NT2/D1 (cell line): ENCODE measurements at regions not wholly inside any gene's neighbourhood (a gene's known extent, or its start where the extent isn't known, plus 50 kb on each side); places are given as distances from the start of the nearest gene placed in this dataset.

Source experiments
- DNase-seq: peaks from one replicate; pipeline ENCODE4 v3.0.0-alpha.2; 2011; ENCODE audit warnings: low read depth, low spot score
- H3K27me3 ChIP-seq: 2 replicates; pipeline ENCODE4 v1.6.0; 2011; ENCODE audit warnings: mild to moderate bottlenecking; ENCODE audit not compliant: insufficient read length, insufficient read depth
- H3K36me3 ChIP-seq: 2 replicates; pipeline ENCODE4 v1.6.1; 2011; ENCODE audit warnings: mild to moderate bottlenecking, low read length, mixed read lengths; ENCODE audit not compliant: insufficient read depth, insufficient read length
- H3K4me1 ChIP-seq: 2 replicates; pipeline ENCODE4 v1.5.1; 2011; ENCODE audit not compliant: insufficient read depth, insufficient read length
- H3K4me3 ChIP-seq: 2 replicates; pipeline ENCODE4 v1.5.1; 2011; ENCODE audit warnings: low read depth; ENCODE audit not compliant: insufficient read length
- H3K9ac ChIP-seq: 2 replicates; pipeline ENCODE4 v1.6.0; 2011; ENCODE audit warnings: low read depth; ENCODE audit not compliant: insufficient read length
- H3K9me3 ChIP-seq: 2 replicates; pipeline ENCODE4 v1.5.1; 2011; ENCODE audit warnings: mild to moderate bottlenecking, low read length; ENCODE audit not compliant: insufficient read depth
- SUZ12 ChIP-seq: IDR thresholded peaks from 2 replicates; pipeline ENCODE4 v1.6.1; 2011; ENCODE audit not compliant: insufficient read length, insufficient read depth; ENCODE audit errors: extremely low read depth
- YY1 ChIP-seq: IDR thresholded peaks from 2 replicates; pipeline ENCODE4 v1.6.1; 2011; ENCODE audit not compliant: insufficient read length, insufficient read depth
- ZNF274 ChIP-seq: IDR thresholded peaks from 2 replicates; pipeline ENCODE4 v1.6.1; 2011; ENCODE audit warnings: mild to moderate bottlenecking, low read depth, low read length

DNA sequence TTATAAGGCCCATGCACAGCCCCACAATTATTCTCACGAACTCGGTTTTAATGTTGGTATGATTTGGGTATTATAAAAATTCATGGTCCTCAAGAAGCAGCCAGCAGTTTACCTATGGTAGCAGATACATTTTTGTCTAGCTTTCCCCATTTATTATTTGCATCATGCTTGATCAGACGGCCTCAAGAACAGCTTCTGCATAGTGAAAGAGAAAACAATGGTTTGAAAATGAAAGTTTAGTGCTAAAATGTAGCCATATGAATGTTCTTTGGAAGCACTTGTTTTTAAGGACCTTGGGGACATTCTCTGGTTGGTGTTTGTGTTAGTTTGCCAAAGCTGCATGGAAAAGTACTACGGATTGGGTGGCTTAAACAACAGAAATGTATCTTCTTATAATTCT, 72.4 kb upstream of the CPHXL start:
- no peak for TF ChIP-seq YY1
- H3K27me3 ChIP-seq = no peaks in the 10 kb centered on the region
- H3K4me3 ChIP-seq = no peak overlapping the region
- H3K4me1 ChIP-seq = no peaks in the 10 kb centered on the region
- no peak overlapping the region for H3K9ac ChIP-seq
- H3K9me3 ChIP-seq = no peaks in the 10 kb centered on the region
- no peak for DNase-seq
- H3K36me3 ChIP-seq = no peaks in the 10 kb centered on the region

DNA sequence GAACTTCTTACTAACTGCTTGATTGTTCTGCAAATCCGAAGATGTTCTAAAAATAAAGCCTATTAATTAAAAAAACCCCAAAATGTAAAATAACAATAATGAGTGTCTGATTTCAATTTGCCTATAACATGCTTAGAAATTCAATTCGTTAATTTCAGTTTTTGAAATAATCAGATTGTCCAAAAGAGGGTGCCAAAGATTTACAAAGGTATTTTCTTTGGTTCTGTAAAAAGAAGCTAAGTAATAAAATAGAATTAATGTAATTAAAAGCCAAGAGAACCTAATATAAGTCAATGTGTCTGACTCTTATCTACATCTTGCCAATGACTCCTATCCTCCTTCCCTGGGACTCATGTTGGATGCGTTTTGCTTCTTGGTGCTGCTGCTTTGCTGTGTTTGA, 75.0 kb upstream of the CPHXL start:
- TF ChIP-seq YY1 (no peak), ZNF274 (no peak), SUZ12 (no peak)
- H3K9ac ChIP-seq = no peak overlapping the region
- DNase-seq = no peak

DNA sequence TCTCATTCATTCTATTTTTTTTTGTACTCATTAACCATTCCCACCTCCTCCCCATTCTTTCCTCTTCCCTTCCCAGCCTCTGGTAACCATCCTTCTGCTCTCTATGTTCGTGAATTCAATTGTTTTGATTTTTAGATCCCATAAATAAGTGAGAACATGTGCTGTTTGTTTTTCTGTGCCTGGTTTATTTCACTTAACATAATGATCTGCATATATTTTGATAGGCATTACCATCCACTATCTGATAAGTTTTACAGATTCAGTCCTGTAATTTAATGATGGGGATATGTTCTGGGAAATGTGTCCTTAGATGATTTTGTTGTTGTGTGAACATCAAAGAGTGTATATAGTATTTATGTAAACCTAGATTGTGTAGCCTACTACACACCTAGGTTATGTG, 77.5 kb upstream of the CPHXL start:
- H3K4me3 ChIP-seq = no peak overlapping the region
- no peak overlapping the region for H3K9ac ChIP-seq
- H3K36me3 ChIP-seq = no peaks in the 10 kb centered on the region
- H3K9me3 ChIP-seq = no peaks in the 10 kb centered on the region
- no peak for DNase-seq
- TF ChIP-seq SUZ12 (no peak), ZNF274 (no peak)
- H3K4me1 ChIP-seq = no peaks in the 10 kb centered on the region
- no peaks in the 10 kb centered on the region for H3K27me3 ChIP-seq

More for the DNA sequence above, 75.0 kb upstream of the CPHXL start:
- no peaks in the 10 kb centered on the region for H3K4me1 ChIP-seq
- H3K4me3 ChIP-seq = no peak overlapping the region
- H3K9me3 ChIP-seq = no peaks in the 10 kb centered on the region
- H3K27me3 ChIP-seq = no peaks in the 10 kb centered on the region
- H3K36me3 ChIP-seq = no peaks in the 10 kb centered on the region

DNA sequence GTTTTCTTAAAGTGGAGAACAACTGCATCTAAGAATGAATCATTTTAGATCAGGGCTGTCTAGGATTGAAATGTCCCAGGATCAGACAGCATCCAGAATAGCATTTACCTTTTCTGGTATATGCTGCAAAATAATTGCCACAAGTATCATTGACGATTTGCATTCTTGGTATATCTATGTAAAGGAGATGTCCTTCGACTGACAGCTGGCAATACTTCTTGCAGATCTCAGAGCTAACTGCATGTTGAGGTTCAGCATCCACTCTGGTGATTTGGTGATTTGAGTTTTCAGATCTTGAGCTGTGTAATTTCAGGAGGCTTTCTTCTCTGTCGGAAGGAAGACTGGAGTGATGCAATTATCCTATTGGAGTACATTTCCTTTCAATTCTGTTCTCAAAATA, 78.1 kb upstream of the CPHXL start:
- Histone ChIP-seq H3K4me3 (no peak overlapping the region), H3K27me3 (no peaks in the 10 kb centered on the region), H3K9ac (no peak overlapping the region), H3K9me3 (no peaks in the 10 kb centered on the region), H3K36me3 (no peaks in the 10 kb centered on the region), H3K4me1 (no peaks in the 10 kb centered on the region)
- TF ChIP-seq SUZ12 (no peak), ZNF274 (no peak), YY1 (no peak)
- no peak for DNase-seq

DNA sequence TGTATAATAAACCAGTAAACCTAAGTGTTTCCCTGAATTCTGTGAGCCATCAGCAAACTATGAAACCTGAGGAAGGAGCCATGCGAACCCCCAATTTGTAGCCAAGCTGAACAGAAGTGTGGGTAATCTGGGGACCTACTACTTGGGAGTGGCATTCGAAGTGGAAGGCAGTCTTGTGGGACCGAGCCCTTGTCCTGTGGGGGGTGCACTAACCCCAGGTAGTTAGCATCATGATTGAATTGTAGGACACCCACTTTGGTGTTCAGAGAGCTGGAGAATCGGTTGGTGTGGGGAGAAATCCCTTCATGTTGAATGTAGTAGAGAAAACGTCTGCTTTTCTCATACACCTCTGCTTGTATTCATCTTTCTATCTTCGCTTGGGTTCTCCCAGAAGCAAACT, 79.7 kb upstream of the CPHXL start:
- Histone ChIP-seq H3K4me3 (no peak overlapping the region), H3K36me3 (no peaks in the 10 kb centered on the region), H3K4me1 (no peaks in the 10 kb centered on the region), H3K27me3 (no peaks in the 10 kb centered on the region), H3K9ac (no peak overlapping the region), H3K9me3 (no peaks in the 10 kb centered on the region)
- no peak for DNase-seq
- no peak for TF ChIP-seq SUZ12
- TF ChIP-seq YY1 = no peak
- no peak for TF ChIP-seq ZNF274

DNA sequence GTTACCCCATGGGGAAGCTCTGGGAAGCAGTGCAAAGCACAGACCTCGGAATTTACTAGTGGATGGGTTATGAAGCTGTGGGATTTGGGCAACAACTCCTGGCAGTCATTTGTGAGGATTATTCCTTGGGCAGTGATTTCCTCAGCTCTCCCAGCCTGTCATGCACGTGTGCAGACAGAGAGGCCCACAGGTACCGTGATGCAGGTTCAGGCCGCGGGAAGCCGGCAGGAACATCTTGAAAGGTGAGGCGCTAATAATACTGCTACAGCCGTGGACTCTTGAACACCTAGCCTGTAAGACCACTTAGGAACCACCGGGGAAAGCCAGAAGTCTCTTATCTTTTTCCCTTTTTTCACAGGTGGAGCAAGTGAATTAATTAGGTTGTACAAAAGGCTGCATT, 80.2 kb upstream of the CPHXL start:
- Histone ChIP-seq H3K4me3 (no peak overlapping the region), H3K9me3 (no peaks in the 10 kb centered on the region), H3K9ac (no peak overlapping the region), H3K27me3 (no peaks in the 10 kb centered on the region), H3K4me1 (no peaks in the 10 kb centered on the region), H3K36me3 (no peaks in the 10 kb centered on the region)
- DNase-seq = no peak
- TF ChIP-seq YY1 = no peak

DNA sequence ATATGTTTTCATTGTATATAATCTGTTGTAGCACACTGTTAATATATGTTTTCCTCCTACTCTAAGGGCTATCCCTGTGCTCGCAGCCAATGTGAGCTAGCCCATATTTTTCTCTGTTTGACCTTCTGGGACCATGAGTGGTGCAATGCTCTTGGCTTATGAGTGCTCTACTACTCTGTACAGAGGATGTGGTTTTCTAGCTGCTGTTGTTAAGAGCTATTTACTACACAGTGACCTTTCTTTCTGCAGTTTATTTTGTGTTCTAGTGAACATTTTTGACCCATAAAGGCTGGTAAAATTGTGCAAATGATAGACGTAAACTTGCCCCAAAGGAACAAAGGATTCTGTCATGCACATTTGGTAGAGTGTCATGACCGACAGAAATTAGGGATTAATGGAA, 84.1 kb upstream of the CPHXL start:
- no peak overlapping the region for H3K4me3 ChIP-seq
- H3K9me3 ChIP-seq = no peaks in the 10 kb centered on the region
- H3K4me1 ChIP-seq = no peaks in the 10 kb centered on the region
- H3K36me3 ChIP-seq = no peaks in the 10 kb centered on the region
- no peak for DNase-seq
- no peak overlapping the region for H3K9ac ChIP-seq
- no peak for TF ChIP-seq SUZ12
- no peak for TF ChIP-seq ZNF274
- TF ChIP-seq YY1 = no peak
- H3K27me3 ChIP-seq = no peaks in the 10 kb centered on the region

DNA sequence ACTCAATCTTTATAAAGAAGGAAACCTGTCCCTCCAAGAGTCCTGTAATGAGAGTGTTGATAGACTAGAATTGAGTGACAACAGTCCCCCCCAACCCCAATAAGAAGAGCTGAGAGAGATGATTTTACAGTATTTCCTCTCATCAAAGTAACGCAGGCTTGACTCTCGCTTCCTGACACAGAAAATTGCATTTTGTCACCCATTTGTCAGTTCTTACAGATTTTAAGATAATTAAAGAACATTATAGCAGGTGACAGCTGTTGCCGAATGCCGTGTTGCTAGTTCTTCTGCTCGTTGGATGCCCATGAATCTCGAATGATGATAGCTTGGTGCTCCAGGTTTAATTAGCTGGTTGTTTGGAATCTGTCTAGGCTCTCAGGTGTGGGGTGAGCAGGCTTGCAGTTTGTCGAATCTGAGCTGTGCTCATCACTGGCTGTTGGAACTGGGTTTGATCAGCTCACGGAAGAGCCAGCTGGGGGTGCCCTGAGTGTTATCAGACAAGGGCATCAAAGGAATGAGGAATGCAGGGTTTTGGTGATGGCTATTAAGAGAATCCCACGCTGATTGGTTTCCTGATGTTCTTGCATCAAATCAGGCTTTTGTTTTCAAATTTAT, 84.8 kb upstream of the CPHXL start:
- H3K36me3 ChIP-seq = no peaks in the 10 kb centered on the region
- TF ChIP-seq YY1 (no peak), SUZ12 (no peak), ZNF274 (no peak)
- DNase-seq = no peak
- H3K4me1 ChIP-seq = no peaks in the 10 kb centered on the region
- H3K4me3 ChIP-seq = no peak overlapping the region
- no peaks in the 10 kb centered on the region for H3K27me3 ChIP-seq
- no peaks in the 10 kb centered on the region for H3K9me3 ChIP-seq
- no peak overlapping the region for H3K9ac ChIP-seq
